Lower leg skin (tissue), 4 donors: ENCODE measurements at regions not wholly inside any gene's neighbourhood (a gene's known extent, or its start where the extent isn't known, plus 50 kb on each side); places are given as distances from the start of the nearest gene placed in this dataset.

ENCODE experiments used
- DNase-seq, 2 donors: peaks; one replicate each; pipeline ENCODE4 v3.0.0-alpha.2; 2019; ENCODE audit warnings: low spot score in 2 of 2
- H3K4me3 ChIP-seq: fragments of 200-600 bp; sonication (generic); 2 replicates; pipeline ENCODE4 v1.5.1; 2017; ENCODE audit warnings: mild to moderate bottlenecking, low read depth; ENCODE audit not compliant: poor library complexity, severe bottlenecking
- CTCF ChIP-seq, 3 donors: fragments of 450-650 bp; IDR thresholded peaks; one replicate each; pipeline ENCODE4 v1.5.1; 2016; ENCODE audit warnings: antibody characterized with exemption in 3 of 3, mild to moderate bottlenecking in 3 of 3, moderate library complexity in 2 of 3
- POLR2A ChIP-seq, 2 donors: fragments of 450-650 bp; IDR thresholded peaks; one replicate each; pipeline ENCODE4 v1.6.1; 2016 to 2017; ENCODE audit warnings: antibody characterized with exemption in 2 of 2, mild to moderate bottlenecking in 1 of 2, moderate library complexity in 1 of 2
- WGBS, 2 donors: methylation state at CpG; one replicate each; pipeline ENCODE4 v1.1.5; 2018; 5-methylcytosine and 5-hydroxymethylcytosine counted together
- intact Hi-C: fragments of 100-400 bp; cut with DNase I; formaldehyde crosslinking; loops from one replicate; pipeline ENCODE4 v1.15.0; 2023; ENCODE audit warnings: low total_unique reads

- intact Hi-C loops = loop anchor here (5.0 kb wide), 1 partner anchor 62 kb away; no protein-coding TSS in a partner anchor
- DNase-seq = no peak
- 84 to 94% methylated on average over 3 of the region's 3 CpGs for WGBS, 2 donors
- TF ChIP-seq CTCF (IDR thresholded peaks at IDR 0.05) = no peak
- no peak for TF ChIP-seq POLR2A (IDR thresholded peaks at IDR 0.05)
- H3K4me3 ChIP-seq = no peak overlapping the region
Measured at GRCh38 chr6:1544000-1544399, 65.7 kb upstream of the FOXC1 start.

DNA sequence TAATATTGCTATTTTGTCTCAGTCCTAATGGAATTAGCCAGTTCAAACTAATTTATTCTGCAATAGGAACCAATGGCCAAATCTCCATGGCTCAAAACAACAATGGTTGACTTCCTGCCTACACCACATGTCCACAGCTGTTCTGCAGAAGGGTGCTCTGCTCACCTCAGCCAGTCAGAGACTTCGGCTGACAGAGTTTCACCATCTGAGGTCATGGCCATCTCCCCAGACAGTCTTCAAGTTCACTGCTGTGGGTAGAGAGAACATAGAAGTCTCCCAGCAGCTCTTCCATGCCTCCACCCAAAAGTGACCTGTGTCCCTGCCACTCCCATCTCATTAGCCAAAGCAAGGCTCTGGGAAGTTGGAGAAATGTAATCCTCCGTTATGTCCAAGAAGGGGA, 65.1 kb upstream of the FOXC1 start:
- no peak overlapping the region for H3K4me3 ChIP-seq
- 82 to 90% methylated on average over 1 to 2 of the region's 2 CpGs for WGBS, 2 donors
- intact Hi-C loops = loop anchor here (5.0 kb wide), 1 partner anchor 62 kb away; no protein-coding TSS in a partner anchor
- no peak for DNase-seq
- TF ChIP-seq POLR2A (IDR thresholded peaks at IDR 0.05) (no peak), CTCF (IDR thresholded peaks at IDR 0.05) (no peak)

DNA sequence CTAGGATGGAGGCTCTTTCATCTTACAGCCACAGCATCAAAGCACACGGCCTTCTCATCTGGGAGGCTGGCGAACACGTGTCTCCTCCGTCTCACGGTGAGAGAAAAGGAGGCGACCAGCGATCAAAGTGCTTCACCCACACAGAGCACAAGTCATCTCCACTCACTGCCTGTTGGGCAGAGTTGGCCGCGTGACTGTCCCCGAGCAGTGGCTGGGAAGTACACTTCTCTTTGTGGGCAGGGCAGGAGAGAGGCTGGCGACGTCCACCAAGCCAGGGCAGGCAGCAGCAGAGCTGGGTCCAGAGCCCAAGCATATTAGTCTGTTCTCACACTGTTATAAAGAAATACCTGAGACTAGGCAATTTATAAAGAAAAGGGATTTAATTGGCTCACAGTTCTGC, 64.1 kb upstream of the FOXC1 start:
- DNase-seq = no peak
- WGBS, 2 donors = 91 to 94% methylated on average over 12 of the region's 12 CpGs
- H3K4me3 ChIP-seq = no peak overlapping the region
- intact Hi-C loops = no loop called here
- no peak for TF ChIP-seq CTCF (IDR thresholded peaks at IDR 0.05)
- no peak for TF ChIP-seq POLR2A (IDR thresholded peaks at IDR 0.05)

- TF ChIP-seq POLR2A (IDR thresholded peaks at IDR 0.05) (no peak), CTCF (IDR thresholded peaks at IDR 0.05) (no peak)
- H3K4me3 ChIP-seq = no peak overlapping the region
- no peak for DNase-seq
- 76 to 79% methylated on average over 8 of the region's 8 CpGs for WGBS, 2 donors
- intact Hi-C loops = no loop called here
Measured at GRCh38 chr6:1547785-1548184, 61.9 kb upstream of the FOXC1 start.

DNA sequence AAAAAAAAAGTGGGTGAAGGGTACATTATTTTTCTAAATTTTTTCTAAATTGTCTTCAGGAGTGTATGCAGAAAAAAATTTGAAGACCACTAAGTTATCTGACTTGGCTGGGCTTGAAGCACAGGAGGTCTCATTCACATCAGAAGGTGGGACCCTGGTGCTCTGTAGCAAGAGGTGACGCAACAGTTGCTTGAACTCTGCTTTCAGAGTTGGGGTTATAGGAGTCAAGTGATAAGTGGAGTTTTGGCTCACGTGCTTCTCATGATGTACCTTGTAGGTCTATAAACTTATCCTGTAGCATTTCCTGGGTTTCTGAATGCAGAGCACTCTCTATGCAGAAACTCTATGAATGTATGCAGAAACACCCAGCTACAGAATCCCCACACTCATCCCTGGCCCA, 58.5 kb upstream of the FOXC1 start:
- no peak overlapping the region for H3K4me3 ChIP-seq
- TF ChIP-seq POLR2A (IDR thresholded peaks at IDR 0.05) (no peak), CTCF (IDR thresholded peaks at IDR 0.05) (no peak)
- 94 to 98% methylated on average over 2 of the region's 2 CpGs for WGBS, 2 donors
- DNase-seq = no peak
- intact Hi-C loops = no loop called here

DNA sequence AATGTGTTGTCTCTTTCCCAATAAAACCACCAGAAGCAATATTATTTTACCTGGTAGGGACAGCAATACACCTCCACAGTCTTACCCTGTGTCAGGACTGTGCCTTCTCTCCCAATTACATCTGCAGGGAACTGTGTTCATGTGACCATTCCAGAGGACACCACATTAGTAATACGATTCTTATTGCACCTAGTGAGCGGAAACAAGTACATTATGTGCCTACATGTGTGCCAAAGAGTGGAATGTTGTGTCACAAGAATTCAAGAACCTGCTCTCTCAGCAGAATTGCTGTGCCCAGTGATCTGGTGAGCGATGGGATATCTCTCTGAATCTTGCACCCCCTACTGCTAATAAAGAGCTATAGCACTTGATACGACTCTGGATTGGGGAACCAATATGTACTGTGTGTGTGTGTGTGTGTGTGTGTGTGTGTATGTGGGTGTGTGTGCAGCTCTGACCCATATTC, 57.4 kb upstream of the FOXC1 start:
- no peak overlapping the region for H3K4me3 ChIP-seq
- 70 to 72% methylated on average over 4 of the region's 4 CpGs for WGBS, 2 donors
- no peak for DNase-seq
- intact Hi-C loops = no loop called here
- TF ChIP-seq CTCF (IDR thresholded peaks at IDR 0.05) = no peak
- no peak for TF ChIP-seq POLR2A (IDR thresholded peaks at IDR 0.05)
